ENCODE measurements at regions not wholly inside any gene's neighbourhood (a gene's known extent, or its start where the extent isn't known, plus 50 kb on each side); places are given as distances from the start of the nearest gene placed in this dataset.

DNA sequence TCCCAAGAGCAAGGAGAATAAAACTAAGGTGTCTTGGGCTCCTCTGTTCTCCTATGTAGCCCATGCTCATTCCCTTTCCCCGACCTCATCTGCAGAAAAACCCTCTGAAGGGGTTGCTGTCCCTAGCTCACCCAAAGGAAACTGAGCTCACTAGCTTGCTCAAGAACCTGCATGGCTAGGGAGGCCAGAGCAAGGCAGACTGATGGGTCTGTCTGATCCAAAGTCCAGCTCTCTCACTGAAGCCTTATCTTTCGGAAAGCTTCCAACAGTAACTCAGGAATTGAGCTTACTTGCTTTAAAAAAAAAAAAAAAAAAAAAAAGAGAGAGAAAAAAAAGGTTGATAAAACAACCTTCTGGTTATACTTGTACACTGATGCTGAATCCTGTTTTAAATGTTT is 141.4 kb upstream of the TOPAZ1 start:
- H3K9ac ChIP-seq (ENCODE audit: control insufficient read depth, insufficient read depth, low read length) = no peak overlapping the region
- ChIA-PET RAD21 (ENCODE audit: unreplicated experiment) (interaction anchor here (0.6 to 1.2 kb wide), 2 partner anchors 56 to 96 kb away, joined by 3 read pairs; no protein-coding TSS in a partner anchor), SMC1A (ENCODE audit: uncharacterized antibody, unreplicated experiment) (interaction anchor here (1.3 to 2.1 kb wide), 5 partner anchors 13 to 58 kb away, joined by 3 to 5 read pairs (median 5); no protein-coding TSS in a partner anchor), POLR2A (interaction anchor here (0.6 kb wide), 2 partner anchors 12 to 49 kb away, joined by 5 to 8 read pairs; no protein-coding TSS in a partner anchor), CTCF (interaction anchor here (1.0 kb wide), 1 partner anchor 67 kb away, joined by 3 read pairs; no protein-coding TSS in a partner anchor)
- no peak for DNase-seq (ENCODE audit: low read depth, low spot score)
- in situ Hi-C loops (cut with MboI) = no loop called here
- no peaks in the 10 kb centered on the region; the same call in none of the 2 replicates for H3K79me2 ChIP-seq (ENCODE audit: control insufficient read depth, insufficient read depth, low read length)
- no peak for FAIRE-seq
- H3K4me3 ChIP-seq = no peak overlapping the region
- no peak for TF ChIP-seq SUPT20H (IDR thresholded peaks at IDR 0.05; ENCODE audit: borderline replicate concordance, control insufficient read depth, low read depth, low read length)
- TF ChIP-seq HCFC1 (IDR thresholded peaks at IDR 0.05; ENCODE audit: low read length) = no peak
- H3K27ac ChIP-seq (ENCODE audit: control insufficient read depth, insufficient read depth) = no peak overlapping the region
- no peak overlapping the region for H3K4me2 ChIP-seq (ENCODE audit: control insufficient read depth, insufficient read depth)
- no TSS peak for BruUV-seq (replicated peaks)
- H2AFZ ChIP-seq (ENCODE audit: control insufficient read depth, low read depth, low read length) = no peak overlapping the region
- H3K9me3 ChIP-seq (replicated peaks; ENCODE audit: control insufficient read depth, insufficient read depth, low read length) = no peaks in the 10 kb centered on the region
- H3K27me3 ChIP-seq (replicated peaks in 1 of 2; ENCODE audit: control insufficient read depth in 2 of 2, insufficient read depth in 2 of 2, low read length in 1 of 2) = no peaks in the 10 kb centered on the region; a peak in 1 of 4 replicates
- 41% methylated on average over 2 of the region's 2 CpGs for WGBS (ENCODE audit: insufficient coverage, insufficient replicate concordance, low lambda C conversion rate, missing lambda C conversion rate)
- no peak for ATAC-seq
- H3K36me3 ChIP-seq (ENCODE audit: control insufficient read depth in 2 of 2, insufficient read depth in 2 of 2, low read length in 1 of 2) = no peaks in the 10 kb centered on the region; a peak in 1 of 4 replicates
- H4K20me1 ChIP-seq (ENCODE audit: control insufficient read depth, insufficient read depth) = 0 out of 2 replicates have a peak, but pooled peaks cover 3% of the 10 kb centered on the region
- intact Hi-C loops (cut with micrococcal nuclease; ENCODE audit: unreplicated experiment) = no loop called here
- peaks cover 12% of the 10 kb centered on the region for H3K4me1 ChIP-seq (ENCODE audit: control insufficient read depth, insufficient read depth, low read length)

GRCh38 chr3:44104043-44104442 is 137.6 kb upstream of the TOPAZ1 start:
- H2AFZ ChIP-seq (ENCODE audit: control insufficient read depth, low read depth, low read length) = no peak overlapping the region
- H4K20me1 ChIP-seq (ENCODE audit: control insufficient read depth, insufficient read depth) = 0 out of 2 replicates have a peak, but pooled peaks cover 3% of the 10 kb centered on the region
- no peak overlapping the region for H3K9ac ChIP-seq (ENCODE audit: control insufficient read depth, insufficient read depth, low read length)
- H3K27me3 ChIP-seq (replicated peaks in 1 of 2; ENCODE audit: control insufficient read depth in 2 of 2, insufficient read depth in 2 of 2, low read length in 1 of 2) = no peaks in the 10 kb centered on the region; a peak in 1 of 4 replicates
- H3K36me3 ChIP-seq (ENCODE audit: control insufficient read depth in 2 of 2, insufficient read depth in 2 of 2, low read length in 1 of 2) = no peaks in the 10 kb centered on the region; a peak in 2 of 4 replicates
- ATAC-seq (no peak), FAIRE-seq (no peak), DNase-seq (ENCODE audit: low read depth, low spot score) (no peak)
- H3K27ac ChIP-seq (ENCODE audit: control insufficient read depth, insufficient read depth) = no peak overlapping the region
- no peaks in the 10 kb centered on the region; the same call in 1 of the 2 replicates for H3K79me2 ChIP-seq (ENCODE audit: control insufficient read depth, insufficient read depth, low read length)
- intact Hi-C loops (cut with micrococcal nuclease; ENCODE audit: unreplicated experiment) = loop anchor here (2.0 kb wide), 1 partner anchor 57 kb away; no protein-coding TSS in a partner anchor
- no peaks in the 10 kb centered on the region for H3K9me3 ChIP-seq (replicated peaks; ENCODE audit: control insufficient read depth, insufficient read depth, low read length)
- CTCF ChIA-PET = interaction anchor here (0.5 to 2.0 kb wide), 6 partner anchors 10 to 223 kb away, joined by 3 to 8 read pairs (median 3); no protein-coding TSS in a partner anchor
- 32% methylated on average over 2 of the region's 2 CpGs for WGBS (ENCODE audit: insufficient coverage, insufficient replicate concordance, low lambda C conversion rate, missing lambda C conversion rate)
- RAD21 ChIA-PET (ENCODE audit: unreplicated experiment) = interaction anchor here (1.0 to 3.3 kb wide), 8 partner anchors 45 to 108 kb away, joined by 3 to 13 read pairs (median 4); no protein-coding TSS in a partner anchor
- SMC1A ChIA-PET (ENCODE audit: uncharacterized antibody, unreplicated experiment) = interaction anchor here (0.7 to 2.4 kb wide), 7 partner anchors 10 to 108 kb away, joined by 3 to 10 read pairs (median 6); no protein-coding TSS in a partner anchor
- POLR2A ChIA-PET = no interaction called here
- no peak overlapping the region for H3K4me2 ChIP-seq (ENCODE audit: control insufficient read depth, insufficient read depth)
- BruUV-seq (replicated peaks) = no TSS peak
- H3K4me1 ChIP-seq (ENCODE audit: control insufficient read depth, insufficient read depth, low read length) = peaks cover 20% of the 10 kb centered on the region
- TF ChIP-seq, protein P1, sequence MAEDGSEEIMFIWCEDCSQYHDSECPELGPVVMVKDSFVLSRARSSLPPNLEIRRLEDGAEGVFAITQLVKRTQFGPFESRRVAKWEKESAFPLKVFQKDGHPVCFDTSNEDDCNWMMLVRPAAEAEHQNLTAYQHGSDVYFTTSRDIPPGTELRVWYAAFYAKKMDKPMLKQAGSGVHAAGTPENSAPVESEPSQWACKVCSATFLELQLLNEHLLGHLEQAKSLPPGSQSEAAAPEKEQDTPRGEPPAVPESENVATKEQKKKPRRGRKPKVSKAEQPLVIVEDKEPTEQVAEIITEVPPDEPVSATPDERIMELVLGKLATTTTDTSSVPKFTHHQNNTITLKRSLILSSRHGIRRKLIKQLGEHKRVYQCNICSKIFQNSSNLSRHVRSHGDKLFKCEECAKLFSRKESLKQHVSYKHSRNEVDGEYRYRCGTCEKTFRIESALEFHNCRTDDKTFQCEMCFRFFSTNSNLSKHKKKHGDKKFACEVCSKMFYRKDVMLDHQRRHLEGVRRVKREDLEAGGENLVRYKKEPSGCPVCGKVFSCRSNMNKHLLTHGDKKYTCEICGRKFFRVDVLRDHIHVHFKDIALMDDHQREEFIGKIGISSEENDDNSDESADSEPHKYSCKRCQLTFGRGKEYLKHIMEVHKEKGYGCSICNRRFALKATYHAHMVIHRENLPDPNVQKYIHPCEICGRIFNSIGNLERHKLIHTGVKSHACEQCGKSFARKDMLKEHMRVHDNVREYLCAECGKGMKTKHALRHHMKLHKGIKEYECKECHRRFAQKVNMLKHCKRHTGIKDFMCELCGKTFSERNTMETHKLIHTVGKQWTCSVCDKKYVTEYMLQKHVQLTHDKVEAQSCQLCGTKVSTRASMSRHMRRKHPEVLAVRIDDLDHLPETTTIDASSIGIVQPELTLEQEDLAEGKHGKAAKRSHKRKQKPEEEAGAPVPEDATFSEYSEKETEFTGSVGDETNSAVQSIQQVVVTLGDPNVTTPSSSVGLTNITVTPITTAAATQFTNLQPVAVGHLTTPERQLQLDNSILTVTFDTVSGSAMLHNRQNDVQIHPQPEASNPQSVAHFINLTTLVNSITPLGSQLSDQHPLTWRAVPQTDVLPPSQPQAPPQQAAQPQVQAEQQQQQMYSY (CRISPR knock-in tag; IDR thresholded peaks at IDR 0.05) = no peak
- TF ChIP-seq USF2 (IDR thresholded peaks at IDR 0.05; ENCODE audit: borderline replicate concordance, low read depth, low read length) = no peak
- TF ChIP-seq ETV6 (conservative IDR thresholded peaks at IDR 0.05 in 1 of 2, IDR thresholded peaks at IDR 0.05 in 1 of 2; ENCODE audit: borderline replicate concordance in 1 of 2, low read depth in 1 of 2) = no peak
- in situ Hi-C loops (cut with MboI) = no loop called here
- H3K4me3 ChIP-seq = no peak overlapping the region
